NCI-H345 (cell line): ENCODE measurements at regions not wholly inside any gene's neighbourhood (a gene's known extent, or its start where the extent isn't known, plus 50 kb on each side); places are given as distances from the start of the nearest gene placed in this dataset.
A peak's percentile ranks its signal among the peaks of the same experiment; 100 is the strongest.
"Not testable (repeated sequence)": the region's sequence is repeated elsewhere in the genome, so short reads cannot be mapped to it uniquely, and the experiment has no call there.

Source experiments
- DNase-seq: peaks from one replicate; lab custom pipeline; 2025; lab: John Stamatoyannopoulos, UW

DNA sequence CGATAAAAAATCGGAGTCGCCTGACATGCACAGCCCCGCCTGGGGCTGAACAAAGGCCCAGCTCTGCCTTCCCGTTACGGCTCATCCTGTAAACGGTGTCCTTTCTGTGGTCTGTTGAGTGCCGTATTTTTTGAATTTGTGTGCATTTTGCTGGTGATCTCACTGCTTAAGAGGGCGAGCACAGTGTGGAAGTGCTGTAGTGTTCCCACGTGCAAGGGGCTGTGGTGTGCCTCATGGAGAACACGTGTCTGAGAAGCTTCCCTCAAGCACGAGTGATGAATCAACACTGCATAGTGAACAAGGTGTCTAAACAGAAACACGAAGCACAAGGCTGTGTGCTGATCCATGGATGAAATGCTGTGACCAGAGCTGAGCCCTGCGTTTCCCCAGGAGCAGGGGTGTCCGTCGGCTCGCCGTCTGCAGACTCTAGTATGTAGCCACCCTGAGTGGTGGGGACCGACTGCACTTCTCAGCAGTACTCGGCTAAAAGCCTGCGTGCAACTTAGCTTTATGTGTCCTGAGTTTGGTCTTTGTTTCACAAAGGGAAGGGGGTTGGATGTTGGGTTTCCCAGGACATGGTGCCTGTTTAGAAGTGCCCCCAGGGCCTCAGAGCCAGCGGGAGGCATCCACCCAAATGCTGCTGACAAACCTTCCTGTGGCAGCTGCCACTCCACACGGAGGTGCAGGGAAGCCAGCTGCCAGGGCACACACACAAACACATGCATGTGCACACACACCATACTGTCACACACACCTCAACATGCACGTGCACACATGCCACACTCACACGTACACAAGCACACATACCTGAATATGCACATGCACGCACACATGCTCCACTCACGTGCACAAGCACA, 77.2 kb upstream of the IRX4 start:
- no peak for DNase-seq

DNA sequence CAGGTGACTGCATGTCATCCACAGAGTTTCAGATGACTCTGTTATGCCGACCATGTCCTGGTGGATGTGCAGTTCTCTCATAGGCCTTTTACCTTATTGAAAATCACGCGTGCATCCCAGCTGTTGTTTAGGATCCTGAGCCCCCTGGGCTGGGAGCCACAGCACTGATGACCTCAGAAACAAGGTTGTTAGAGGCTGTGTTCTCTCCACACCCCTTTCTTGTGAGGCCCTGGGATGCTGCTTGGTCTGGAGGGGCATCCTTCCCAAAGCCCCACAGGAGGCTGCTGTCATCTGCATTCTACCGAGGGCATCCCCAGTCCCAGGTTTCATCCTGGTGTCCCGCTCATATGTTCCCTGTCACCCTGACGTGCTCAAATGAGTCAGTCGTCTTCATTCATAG, 76.5 kb upstream of the IRX4 start:
- no peak for DNase-seq

DNA sequence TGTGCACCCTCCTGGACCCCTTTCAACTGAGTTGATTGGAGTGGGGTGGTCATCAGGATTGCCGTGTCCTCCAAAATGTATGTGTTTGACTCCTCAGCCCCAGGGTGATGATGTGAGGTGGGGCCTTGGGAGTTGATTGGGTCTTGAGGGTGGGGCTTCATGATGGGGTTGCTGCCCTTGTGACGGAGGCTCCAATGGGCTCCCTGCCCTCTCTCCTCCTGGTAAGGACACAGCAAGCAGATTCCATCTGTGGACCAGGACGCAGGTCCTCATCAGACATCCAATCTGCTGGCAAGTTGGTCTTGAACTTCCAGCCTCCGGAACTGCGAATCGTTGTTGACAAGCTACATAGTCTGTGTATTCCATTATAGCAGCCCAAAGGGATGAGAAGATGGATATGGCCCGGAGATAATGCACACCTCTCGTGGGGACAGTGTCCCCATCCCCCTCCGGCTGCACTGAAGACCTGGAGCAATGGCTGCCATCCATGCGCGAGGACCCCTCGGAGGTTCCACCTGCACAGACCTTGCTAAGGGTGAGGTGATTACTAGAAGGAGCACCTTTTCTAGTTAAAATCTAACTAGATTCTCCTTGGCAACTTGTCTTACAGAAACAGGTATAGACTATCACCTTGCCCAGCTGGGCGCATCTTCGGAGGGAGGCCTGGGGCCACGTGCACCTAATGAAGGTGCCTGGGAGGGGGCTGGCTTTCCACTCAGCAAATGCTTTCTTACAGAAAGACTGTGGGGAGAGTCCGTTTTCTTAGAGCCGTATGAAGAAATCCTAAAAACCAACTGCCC, 75.7 kb upstream of the IRX4 start:
- no peak for DNase-seq

DNA sequence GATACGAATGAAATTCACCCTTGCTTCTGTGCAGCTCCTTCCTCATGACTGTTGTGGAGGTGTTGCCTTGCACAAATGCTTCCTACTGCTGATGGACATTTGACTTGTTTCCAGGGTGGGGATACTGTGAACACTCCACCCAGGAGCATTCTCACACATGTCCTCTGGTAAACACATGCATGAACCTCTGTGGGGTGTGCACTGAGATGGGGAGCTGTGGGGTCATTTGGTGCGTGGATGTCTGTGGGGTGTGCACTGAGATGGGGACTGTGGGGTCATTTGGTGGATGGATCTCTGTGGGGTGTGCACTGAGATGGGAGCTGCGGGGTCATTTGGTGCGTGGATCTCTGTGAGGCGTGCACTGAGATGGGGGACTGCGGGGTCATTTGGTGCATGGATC, 72.9 kb upstream of the IRX4 start:
- DNase-seq = no peak

DNA sequence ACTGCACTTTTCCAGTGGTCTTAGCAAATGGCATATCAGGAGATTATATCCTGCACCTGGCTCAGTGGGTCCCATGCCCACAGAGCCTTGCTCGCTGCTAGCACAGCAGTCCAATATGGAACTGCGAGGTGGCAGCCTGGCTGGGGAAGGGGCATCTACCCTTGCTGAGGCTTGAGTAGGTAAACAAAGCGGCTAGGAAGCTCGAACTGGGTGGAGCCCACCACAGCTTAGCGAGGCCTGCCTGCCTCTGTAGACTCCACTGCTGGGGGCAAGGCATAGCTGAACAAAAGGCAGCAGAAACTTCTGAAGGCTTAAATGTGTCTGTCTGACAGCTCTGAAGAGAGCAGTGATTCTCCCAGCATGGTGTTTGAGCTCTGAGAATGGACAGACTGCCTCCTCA, 71.0 kb upstream of the IRX4 start:
- DNase-seq = not testable (repeated sequence)

DNA sequence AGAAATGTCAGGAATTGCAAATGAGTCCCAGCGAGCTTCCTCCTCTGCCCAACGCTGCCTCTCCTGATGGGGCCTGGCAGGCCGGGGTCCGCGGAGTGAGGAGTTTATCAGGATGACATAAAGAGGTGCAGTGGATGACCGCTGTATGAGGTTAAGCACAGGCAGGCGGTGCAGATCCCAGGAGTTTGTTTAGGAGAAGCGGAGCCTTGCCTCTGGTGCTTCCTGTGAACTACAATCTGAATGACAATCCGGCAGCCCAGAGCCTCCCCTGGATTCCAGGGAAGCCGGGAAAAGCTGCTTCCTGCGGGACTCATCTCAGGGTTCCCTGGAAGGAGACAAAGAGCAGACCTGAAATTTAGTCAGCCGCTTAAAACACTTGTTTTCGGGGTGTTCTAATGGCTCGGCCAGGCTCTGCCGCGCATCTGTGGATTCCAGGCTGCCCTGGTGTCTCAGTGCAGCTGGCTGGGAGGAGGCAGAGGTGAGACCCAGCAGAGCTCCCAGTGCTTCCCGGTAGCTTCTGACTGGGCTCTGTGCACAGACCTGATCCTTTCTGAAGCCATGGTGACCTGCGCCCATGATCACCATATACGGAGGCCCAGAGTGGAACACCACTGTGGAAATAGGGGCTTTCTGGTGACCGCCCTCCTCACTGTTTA, 69.8 kb upstream of the IRX4 start:
- DNase-seq = no peak

DNA sequence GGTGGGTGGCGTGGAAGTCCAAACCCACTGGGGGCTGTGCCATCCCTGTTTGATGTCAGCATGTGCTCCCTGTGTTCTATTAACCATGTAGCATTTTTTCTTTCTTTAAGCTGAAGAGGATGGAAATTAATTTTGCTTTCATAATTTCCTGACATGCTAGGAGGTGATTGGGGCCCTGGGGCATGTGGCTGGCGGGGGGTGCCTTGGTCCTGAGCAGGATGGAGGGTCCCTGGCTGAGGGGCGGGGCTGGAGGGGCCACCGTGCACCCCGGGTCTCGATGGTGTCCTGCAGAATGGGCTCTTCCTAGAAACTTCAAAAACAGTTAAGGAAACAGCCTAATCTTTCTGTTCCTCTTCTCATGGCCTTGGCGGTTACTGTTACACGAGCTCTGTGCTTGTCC, 69.3 kb upstream of the IRX4 start:
- DNase-seq = no peak

DNA sequence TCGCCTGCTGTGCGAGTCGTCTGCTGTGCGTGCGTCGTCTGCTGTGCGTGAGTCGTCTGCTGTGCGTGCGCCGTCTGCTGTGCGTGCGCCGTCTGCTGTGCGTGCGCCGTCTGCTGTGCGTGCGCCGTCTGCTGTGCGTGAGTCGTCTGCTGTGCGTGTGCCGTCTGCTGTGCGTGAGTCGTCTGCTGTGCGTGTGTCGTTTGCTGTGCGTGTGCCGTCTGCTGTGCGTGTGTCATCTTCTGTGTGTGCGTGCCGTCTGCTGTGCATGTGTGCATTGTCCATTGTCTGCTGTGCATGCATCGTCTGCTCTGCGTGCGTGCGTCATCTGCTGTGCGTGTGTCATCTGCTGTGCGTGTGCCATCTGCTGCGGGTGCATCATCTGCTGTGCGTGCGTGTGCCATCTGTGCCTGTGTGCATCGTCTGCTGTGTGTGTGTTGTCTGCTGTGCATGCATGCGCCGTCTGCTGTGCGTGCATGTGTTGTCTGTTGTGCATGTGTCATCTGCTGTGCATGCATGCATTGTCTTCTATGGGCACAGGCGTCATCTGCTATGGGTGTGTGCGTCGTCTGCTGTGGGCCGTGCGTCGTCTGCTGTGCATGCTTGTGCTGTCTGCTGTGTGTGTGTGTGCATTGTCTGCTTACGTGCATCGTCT, 68.6 kb upstream of the IRX4 start:
- no peak for DNase-seq

DNA sequence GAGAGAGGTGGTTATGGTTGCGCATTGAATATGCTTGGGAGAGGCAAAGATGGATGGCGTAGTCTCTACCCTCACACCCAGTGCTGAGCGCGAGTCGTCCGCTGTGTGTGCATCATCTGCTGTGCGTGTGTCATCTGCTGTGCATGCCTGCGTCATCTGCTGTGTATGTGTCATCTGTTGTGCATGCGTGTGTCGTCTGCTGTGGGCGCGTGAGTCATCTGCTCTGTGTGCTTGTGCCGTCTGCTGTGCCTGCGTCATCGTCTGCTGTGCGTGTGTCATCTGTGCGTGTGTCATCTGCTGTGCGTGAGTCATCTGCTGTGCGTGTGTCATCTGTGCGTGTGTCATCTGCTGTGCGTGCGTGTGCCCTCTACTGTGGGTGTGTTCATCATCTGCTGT, 68.0 kb upstream of the IRX4 start:
- no peak for DNase-seq

DNA sequence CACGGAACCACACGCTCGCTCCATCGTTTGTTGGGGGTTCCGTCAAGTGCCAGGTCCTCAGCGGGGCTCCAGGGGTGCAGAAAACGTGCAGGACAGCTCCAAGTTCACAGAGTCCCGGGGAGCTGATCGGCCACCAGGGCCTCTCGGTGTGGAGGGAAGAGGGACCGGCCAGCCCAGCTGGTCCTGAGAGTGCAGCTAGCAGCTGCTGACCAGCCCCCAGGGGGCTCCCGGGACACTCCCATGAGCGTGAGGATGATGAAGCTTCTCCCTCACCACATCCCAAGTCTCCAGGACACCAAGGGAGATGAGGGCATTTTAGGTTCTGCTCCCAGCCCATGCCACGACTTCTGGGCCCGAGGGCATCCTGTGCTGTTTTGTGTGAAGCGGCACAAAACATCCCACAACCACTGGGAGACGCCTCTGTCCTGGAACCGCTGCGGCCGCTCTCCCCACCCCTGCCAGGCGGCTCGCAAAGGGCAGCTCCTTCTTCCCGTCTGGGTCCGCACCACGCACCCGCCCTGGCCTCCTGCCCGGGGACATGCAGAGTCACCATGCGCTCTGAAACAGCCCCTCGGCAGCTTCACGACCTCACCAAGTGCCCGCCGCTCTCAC, 67.5 kb upstream of the IRX4 start:
- DNase-seq = no peak

DNA sequence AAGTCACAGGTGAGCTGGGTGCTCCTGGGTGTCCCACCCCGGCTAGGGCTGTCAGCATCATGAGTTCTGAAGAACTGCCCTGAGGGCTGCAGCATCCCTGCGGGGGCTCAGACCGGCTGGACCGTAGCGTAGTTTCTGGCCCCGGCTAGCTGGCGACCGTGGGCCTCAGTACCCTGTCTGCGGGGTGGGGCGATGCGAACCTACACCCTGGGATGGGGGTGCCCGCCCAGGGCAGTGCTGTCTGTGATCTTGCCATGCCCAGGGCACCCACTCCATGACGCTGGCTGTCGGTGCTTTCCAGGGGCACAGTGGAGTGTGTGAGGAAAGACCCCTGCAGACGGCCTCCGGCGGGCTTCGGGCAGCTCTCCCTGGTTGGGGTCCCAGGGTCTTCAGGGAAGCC, 66.5 kb upstream of the IRX4 start:
- DNase-seq = no peak

DNA sequence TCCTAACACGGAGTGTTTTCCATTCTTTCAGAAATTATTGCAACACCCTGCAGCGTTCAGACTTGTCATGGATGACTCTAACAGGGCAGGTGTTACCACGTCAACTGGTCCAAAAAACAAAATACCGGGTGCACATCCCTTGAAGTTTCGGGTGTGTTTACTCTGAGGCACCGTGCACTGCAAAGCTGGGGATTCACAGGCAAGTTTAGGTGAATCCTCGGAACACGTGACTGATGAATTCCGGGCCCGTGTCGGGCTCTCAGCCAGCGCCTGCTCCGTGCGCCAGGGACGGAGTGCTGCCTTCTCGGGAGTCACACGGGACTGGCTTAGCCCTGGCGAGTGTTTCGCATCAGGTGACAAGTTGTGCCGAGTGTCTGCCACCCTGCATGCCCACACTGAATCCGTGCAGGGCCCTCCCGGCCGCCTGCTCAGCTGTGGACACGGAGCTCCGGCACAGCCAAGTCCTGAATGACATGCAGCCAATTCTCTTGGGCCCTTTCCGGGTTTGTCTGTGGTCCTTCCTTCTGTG, 66.0 kb upstream of the IRX4 start:
- peak; percentile 23 for DNase-seq

DNA sequence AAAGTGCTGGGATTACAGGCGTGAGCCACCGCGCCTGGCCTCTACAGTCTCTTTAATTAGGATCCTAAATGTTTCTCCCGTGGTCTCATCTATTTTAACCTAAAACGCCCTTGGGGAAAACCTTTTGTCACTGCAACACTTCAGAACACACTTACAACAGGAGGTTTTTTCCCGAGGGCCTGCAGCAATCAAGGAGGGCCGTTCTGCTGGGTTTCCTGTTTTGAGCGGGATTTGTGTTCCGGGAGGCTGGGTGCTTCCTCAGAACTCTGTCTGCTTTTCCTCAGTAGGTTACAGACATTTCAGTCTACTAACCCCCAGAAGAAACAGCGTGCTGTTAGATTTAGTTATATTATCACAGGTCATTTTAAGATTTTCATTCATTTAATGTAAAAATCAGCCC, 65.4 kb upstream of the IRX4 start:
- DNase-seq = peak; percentile 23

DNA sequence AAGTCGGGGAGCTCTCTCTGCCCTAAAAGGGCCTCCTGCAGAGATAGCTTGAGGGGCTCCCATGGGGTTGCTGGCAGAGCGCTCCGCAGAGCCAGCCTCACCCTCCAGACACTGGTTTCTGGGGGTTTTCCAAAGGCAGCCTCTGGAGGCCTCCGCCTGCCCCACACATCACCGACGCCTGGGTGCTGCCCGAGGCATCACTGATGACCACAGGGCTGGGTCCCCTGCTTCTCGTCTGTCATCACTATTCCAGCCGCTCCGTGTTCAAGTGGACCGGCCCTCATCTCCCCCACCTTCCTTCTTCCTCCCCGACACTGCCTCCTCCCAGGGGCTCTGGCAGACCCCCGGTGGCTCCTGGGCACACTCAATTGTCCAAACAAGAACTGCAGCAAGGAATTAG, 64.1 kb upstream of the IRX4 start:
- no peak for DNase-seq

DNA sequence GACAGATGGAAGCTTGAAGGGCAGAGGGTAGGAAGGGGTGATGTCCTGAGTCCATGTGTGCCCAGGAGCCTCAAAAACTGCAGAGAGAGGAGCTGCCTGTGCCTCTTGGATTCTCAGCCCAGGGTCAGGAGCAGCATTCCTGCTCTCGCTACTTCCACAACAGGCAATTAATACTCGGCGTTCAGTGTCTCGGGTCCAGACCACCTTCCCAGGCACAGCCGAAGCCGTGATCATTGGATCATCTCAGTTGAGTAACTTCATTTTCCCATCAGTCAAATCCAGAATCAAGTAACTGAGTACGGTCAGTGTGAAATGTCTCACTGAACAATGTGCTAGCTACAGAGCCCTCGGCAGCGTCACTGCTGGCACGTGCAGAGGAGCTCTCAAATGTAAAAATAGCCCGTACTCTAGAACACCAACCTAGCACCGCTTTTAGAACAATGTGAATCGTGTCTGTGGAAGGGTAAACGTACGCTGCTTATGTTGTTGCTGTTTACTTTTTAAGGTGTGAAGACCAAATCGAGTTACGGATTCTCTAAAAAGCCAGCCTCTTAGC, 63.5 kb upstream of the IRX4 start:
- no peak for DNase-seq

DNA sequence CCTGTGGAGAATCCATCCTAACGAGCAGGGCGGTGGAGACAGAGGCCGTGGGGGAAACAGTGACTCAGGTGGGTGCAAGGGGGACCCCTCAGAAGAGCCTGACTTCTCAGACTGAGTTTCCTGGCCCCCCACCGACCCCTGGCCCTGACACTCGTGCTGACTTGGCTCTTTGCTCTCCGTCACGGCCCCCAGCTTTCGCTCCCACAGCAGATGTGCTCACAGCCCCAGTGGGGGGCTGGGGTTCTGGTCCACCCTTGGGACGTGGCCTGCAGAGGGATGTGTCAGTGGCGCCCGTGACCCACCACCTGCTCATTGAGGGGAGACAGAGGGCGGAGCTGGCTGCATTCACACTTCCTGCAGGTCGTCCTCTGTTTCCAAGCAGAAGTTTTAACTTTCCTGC, 62.9 kb upstream of the IRX4 start:
- DNase-seq = no peak

DNA sequence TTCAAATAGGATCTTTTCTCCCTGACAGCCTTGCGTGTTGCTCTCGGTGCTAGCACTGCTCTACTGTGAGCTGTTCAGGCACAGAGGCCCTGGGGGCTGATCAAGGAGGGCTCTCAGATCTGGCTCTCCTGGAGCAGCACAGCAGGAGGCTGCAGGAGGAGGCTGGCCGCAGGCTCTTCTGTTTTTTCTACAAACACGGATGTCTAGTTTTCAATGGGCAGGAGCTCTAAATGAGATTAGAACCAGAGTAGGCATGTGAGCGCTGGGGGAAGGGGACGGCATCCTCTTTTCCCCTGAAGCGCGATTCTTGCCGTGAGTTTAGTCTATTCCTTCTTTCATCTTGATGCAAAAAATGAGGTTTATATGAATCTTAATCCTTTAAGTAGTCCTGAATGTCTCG, 61.7 kb upstream of the IRX4 start:
- DNase-seq = no peak

DNA sequence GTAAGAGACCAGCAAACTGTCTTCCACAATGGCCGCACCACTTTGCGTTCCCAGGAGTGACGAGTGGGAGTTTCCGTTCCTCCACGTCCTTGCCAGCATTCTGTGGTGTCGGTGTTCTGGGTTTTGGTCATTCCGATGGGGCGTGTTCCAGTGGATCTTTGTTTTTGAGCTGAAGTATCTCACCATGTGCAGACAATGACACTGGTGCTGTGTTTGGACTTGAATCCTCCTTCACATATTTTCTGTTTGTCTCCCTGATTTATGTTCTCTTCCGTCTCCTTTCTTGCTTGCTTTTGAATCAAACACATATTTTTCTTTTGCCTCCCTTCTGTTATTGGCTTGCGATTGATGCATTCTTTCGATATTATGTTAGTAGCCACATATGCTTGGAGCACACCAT, 60.8 kb upstream of the IRX4 start:
- no peak for DNase-seq

DNA sequence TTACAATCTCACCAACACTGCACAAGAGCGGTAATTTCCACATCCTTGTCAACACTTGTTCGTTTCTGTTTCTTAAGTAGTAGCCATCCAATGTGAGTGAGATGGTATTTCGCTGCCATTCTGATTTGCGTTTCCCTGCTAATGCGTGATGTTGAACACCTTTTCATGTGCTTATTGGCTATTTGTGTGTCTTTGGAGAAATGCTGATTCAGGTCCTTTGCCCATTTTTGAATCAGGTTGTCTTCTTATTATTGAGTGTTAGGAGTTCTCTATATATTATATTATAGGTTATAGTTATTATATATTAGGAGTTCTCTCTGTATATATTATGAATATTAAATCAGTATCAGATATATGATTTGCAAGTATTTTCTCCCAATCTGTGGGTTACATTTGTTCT, 59.9 kb upstream of the IRX4 start:
- DNase-seq = no peak

DNA sequence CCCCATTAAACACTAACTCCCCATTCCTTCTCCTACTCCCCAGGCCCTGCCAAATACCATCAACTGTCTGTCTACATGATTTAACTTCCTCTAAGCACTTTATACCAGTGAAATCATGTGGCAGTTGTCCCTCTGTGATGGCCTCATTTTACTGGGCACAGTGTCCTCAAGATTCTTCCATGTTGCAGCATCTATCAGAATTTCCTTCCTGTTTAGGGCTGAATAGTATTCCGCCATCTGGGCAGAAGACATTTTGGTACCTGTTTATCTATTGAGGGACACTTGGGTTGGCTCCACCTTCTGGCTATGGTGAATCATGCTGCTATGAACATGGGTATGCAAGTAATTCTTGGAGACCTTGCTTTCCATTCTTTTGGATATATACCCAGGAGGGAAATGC, 59.4 kb upstream of the IRX4 start:
- no peak for DNase-seq

DNA sequence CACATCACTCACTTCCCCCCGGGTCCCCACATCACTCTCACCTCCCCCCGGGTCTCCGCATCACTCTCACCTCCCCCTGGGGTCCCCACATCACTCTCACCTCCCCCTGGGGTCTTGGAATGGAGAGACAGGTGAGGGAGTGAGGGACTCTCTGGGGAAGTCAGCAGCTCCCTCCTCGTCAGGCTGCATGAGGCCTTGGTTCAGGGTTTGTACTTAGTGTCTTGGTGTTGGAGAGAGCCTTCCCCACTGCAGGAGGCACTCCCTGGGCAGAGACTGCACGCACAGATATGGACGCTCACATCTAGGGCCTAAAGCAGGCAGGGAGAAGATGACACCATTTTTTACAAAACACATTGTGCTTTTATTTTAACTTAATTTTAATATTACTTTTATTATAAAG, 56.5 kb upstream of the IRX4 start:
- DNase-seq = no peak
